ENCODE measurements at regions not wholly inside any gene's neighbourhood (a gene's known extent, or its start where the extent isn't known, plus 50 kb on each side); places are given as distances from the start of the nearest gene placed in this dataset.

DNA sequence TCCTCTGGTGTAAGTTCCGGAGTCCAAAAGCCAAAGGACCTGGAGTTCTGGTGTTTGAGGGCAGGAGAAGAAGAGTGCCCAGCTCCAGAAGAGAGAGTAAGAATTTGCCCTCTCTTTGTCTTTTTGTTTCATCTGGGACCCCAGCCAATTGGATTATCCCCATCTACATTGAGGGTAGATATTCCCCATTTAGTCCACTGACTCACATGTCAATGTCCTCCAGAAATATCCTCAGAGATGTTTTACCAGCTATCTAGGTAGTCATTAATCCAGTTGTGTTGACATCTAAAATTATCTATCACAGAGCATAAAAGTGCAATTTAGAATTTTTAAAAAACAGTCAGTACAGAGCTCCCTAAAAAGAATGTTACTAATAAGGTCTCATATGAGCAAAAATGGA, 132.9 kb upstream of the TMEM47 start (continued):
- TF ChIP-seq YY1 (tag by site-specific recombination; IDR thresholded peaks at IDR 0.05) (no peak), ZNF239 (tag by site-specific recombination; IDR thresholded peaks at IDR 0.05) (no peak), ZNF792 (tag by site-specific recombination; IDR thresholded peaks at IDR 0.05) (no peak), ZNF311 (tag by site-specific recombination; IDR thresholded peaks at IDR 0.05; ENCODE audit: borderline replicate concordance) (no peak), ZNF174 (tag by site-specific recombination; IDR thresholded peaks at IDR 0.05) (no peak), ZNF473 (tag by site-specific recombination; IDR thresholded peaks at IDR 0.05) (no peak), SP3 (tag by site-specific recombination; IDR thresholded peaks at IDR 0.05) (no peak), IKZF3 (tag by site-specific recombination; IDR thresholded peaks at IDR 0.05) (no peak), ZNF350 (tag by site-specific recombination; IDR thresholded peaks at IDR 0.05) (no peak), EGR2 (tag by site-specific recombination; IDR thresholded peaks at IDR 0.05; ENCODE audit: low read depth) (no peak)
- TF ChIP-seq, protein P1, sequence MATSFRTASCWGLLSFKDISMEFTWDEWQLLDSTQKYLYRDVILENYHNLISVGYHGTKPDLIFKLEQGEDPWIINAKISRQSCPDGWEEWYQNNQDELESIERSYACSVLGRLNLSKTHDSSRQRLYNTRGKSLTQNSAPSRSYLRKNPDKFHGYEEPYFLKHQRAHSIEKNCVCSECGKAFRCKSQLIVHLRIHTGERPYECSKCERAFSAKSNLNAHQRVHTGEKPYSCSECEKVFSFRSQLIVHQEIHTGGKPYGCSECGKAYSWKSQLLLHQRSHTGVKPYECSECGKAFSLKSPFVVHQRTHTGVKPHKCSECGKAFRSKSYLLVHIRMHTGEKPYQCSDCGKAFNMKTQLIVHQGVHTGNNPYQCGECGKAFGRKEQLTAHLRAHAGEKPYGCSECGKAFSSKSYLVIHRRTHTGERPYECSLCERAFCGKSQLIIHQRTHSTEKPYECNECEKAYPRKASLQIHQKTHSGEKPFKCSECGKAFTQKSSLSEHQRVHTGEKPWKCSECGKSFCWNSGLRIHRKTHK (tag by site-specific recombination; IDR thresholded peaks at IDR 0.05) = no peak
- TF ChIP-seq, protein P2, sequence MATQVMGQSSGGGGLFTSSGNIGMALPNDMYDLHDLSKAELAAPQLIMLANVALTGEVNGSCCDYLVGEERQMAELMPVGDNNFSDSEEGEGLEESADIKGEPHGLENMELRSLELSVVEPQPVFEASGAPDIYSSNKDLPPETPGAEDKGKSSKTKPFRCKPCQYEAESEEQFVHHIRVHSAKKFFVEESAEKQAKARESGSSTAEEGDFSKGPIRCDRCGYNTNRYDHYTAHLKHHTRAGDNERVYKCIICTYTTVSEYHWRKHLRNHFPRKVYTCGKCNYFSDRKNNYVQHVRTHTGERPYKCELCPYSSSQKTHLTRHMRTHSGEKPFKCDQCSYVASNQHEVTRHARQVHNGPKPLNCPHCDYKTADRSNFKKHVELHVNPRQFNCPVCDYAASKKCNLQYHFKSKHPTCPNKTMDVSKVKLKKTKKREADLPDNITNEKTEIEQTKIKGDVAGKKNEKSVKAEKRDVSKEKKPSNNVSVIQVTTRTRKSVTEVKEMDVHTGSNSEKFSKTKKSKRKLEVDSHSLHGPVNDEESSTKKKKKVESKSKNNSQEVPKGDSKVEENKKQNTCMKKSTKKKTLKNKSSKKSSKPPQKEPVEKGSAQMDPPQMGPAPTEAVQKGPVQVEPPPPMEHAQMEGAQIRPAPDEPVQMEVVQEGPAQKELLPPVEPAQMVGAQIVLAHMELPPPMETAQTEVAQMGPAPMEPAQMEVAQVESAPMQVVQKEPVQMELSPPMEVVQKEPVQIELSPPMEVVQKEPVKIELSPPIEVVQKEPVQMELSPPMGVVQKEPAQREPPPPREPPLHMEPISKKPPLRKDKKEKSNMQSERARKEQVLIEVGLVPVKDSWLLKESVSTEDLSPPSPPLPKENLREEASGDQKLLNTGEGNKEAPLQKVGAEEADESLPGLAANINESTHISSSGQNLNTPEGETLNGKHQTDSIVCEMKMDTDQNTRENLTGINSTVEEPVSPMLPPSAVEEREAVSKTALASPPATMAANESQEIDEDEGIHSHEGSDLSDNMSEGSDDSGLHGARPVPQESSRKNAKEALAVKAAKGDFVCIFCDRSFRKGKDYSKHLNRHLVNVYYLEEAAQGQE (tag by site-specific recombination; IDR thresholded peaks at IDR 0.05) = no peak
- TF ChIP-seq, protein P3, sequence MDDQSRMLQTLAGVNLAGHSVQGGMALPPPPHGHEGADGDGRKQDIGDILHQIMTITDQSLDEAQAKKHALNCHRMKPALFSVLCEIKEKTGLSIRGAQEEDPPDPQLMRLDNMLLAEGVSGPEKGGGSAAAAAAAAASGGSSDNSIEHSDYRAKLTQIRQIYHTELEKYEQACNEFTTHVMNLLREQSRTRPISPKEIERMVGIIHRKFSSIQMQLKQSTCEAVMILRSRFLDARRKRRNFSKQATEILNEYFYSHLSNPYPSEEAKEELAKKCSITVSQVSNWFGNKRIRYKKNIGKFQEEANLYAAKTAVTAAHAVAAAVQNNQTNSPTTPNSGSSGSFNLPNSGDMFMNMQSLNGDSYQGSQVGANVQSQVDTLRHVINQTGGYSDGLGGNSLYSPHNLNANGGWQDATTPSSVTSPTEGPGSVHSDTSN (CRISPR knock-in tag; IDR thresholded peaks at IDR 0.05) = no peak

DNA sequence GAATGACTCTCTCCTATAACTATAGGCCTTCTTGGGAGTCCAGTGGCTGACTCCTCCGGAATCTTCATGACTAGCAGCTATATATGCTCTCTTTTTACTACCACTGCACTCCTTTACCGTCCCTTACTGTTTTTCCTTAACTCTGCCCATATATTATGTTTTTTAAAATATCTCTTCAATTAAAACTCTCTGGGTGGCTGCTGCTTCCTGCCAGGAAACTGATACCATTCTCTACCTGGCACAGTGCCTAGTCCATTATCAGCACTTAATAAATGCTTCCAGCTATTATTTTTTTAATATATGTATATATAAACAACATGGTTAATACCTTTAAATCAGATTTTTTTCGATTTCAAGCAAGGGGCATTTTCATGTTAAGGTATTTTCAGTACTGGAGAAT, 136.6 kb upstream of the FAM47B start:
- Histone ChIP-seq H3K27ac (ENCODE audit: extremely low read depth, low read depth, low read length) (no peak overlapping the region), H3K4me1 (ENCODE audit: control insufficient read depth, insufficient read depth, low read length) (no peaks in the 10 kb centered on the region), H3K4me3 (ENCODE audit: low read depth, low read length) (no peak overlapping the region), H3K9me3 (ENCODE audit: control insufficient read depth, insufficient read depth, low read depth, low read length) (no peaks in the 10 kb centered on the region), H3K36me3 (ENCODE audit: control insufficient read depth in 2 of 2, insufficient read depth in 1 of 2, low read length in 2 of 2) (no peaks in the 10 kb centered on the region)
- TF ChIP-seq, protein P4, sequence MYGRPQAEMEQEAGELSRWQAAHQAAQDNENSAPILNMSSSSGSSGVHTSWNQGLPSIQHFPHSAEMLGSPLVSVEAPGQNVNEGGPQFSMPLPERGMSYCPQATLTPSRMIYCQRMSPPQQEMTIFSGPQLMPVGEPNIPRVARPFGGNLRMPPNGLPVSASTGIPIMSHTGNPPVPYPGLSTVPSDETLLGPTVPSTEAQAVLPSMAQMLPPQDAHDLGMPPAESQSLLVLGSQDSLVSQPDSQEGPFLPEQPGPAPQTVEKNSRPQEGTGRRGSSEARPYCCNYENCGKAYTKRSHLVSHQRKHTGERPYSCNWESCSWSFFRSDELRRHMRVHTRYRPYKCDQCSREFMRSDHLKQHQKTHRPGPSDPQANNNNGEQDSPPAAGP (tag by site-specific recombination; IDR thresholded peaks at IDR 0.05) = no peak
- TF ChIP-seq, protein P3 (CRISPR knock-in tag; IDR thresholded peaks at IDR 0.05) = no peak
- TF ChIP-seq ZNF624 (tag by site-specific recombination; IDR thresholded peaks at IDR 0.05) = no peak
- TF ChIP-seq ZBTB8A (tag by site-specific recombination; IDR thresholded peaks at IDR 0.05) = no peak
- TF ChIP-seq, protein P5, sequence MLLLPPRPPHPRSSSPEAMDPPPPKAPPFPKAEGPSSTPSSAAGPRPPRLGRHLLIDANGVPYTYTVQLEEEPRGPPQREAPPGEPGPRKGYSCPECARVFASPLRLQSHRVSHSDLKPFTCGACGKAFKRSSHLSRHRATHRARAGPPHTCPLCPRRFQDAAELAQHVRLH (tag by site-specific recombination; IDR thresholded peaks at IDR 0.05) = no peak
- TF ChIP-seq ZIC2 (tag by site-specific recombination; IDR thresholded peaks at IDR 0.05) = no peak
- no peak for TF ChIP-seq ZNF501 (tag by site-specific recombination; IDR thresholded peaks at IDR 0.05)
- TF ChIP-seq ZNF701 (tag by site-specific recombination; IDR thresholded peaks at IDR 0.05) = no peak
- TF ChIP-seq ZNF747 (tag by site-specific recombination; IDR thresholded peaks at IDR 0.05) = no peak
- no peak for TF ChIP-seq FEZF1 (tag by site-specific recombination; IDR thresholded peaks at IDR 0.05)
- TF ChIP-seq ZNF24 (tag by site-specific recombination; IDR thresholded peaks at IDR 0.05) = no peak
- no peak for TF ChIP-seq BCL11B (tag by site-specific recombination; IDR thresholded peaks at IDR 0.05; ENCODE audit: low read depth)
- ChIA-PET CTCF (interaction anchor here (0.7 kb wide), 1 partner anchor 191 kb away, joined by 3 read pairs; no protein-coding TSS in a partner anchor), POLR2A (no interaction called here)
